SHP77 (cell line): ENCODE measurements at regions not wholly inside any gene's neighbourhood (a gene's known extent, or its start where the extent isn't known, plus 50 kb on each side); places are given as distances from the start of the nearest gene placed in this dataset.

Experiments used
- DNase-seq, 2 experiments: peaks; one replicate each; lab custom pipeline; 2025; lab: John Stamatoyannopoulos, UW

DNA sequence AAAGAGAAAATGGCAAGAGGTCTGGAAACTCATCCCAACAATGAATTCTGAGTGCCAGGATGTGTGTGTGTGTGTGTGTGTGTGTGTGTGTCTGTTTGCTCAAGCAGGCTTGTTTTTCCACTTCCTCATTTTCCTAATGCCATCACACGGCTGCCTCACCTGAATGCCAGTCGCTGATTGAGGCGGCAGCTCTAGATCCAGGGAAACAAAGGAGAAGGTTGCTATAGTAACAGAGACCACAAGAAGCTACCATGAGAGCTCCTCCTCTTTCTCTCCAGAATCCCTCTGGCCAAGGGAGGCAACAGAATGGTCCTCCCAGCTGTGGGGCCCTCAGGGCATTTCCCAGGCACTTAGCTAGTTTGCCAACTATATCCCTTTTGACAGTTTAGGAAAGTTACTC is 241.1 kb upstream of the TSHZ2 start:
- no peak for DNase-seq

DNA sequence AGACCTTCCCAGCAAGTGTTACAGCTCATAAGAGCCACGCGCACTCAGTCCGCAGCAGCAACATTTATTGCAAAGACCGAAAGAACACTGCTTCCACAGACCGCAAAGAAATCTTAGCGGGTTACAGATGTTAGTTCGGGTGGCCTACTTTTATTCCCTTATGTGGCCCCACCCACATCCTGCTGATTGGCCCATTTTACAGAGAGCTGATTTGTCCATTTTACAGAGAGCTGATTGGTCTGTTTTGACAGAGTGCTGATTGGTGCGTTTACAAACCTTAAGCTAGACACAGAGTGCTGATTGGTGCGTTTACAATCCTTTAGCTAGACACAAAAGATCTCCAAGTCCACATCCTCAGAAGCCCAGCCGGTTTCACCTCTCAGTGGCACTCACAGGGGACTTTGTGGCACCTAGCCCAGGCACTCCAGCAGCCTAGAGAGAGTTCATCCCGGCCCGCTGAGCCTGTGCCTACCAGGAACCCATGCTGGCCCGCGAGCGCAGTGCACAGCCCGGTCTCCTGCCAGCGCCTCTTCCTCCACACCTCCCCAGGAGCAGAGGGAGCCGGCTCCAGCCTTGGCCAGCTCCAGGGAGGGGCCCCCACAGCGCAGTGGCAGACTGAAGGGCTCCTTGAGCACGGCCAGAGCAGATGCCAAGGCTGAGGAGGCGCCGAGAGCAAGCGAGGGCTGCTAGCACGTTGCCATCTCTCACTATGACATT is 244.3 kb upstream of the TSHZ2 start:
- no peak for DNase-seq

DNA sequence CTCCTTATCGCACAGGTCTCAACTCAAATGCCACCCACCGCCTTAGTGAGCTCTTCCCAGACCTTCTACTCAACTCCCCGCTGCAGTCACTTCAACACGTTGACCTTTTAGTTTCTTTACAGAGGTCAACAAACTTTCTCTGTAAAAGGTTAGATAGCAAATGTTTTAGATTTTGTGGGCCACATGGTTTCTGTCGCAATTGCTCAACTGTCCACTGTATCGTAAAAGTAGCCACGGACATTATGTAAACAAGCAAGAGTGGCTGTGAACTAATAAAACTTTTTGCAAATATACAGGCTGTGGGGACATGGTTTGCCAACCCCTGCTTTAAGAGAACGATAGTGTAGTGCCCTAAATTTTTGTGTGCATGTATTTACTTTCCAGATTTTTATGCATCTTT is 247.6 kb upstream of the TSHZ2 start:
- no peak for DNase-seq

DNA sequence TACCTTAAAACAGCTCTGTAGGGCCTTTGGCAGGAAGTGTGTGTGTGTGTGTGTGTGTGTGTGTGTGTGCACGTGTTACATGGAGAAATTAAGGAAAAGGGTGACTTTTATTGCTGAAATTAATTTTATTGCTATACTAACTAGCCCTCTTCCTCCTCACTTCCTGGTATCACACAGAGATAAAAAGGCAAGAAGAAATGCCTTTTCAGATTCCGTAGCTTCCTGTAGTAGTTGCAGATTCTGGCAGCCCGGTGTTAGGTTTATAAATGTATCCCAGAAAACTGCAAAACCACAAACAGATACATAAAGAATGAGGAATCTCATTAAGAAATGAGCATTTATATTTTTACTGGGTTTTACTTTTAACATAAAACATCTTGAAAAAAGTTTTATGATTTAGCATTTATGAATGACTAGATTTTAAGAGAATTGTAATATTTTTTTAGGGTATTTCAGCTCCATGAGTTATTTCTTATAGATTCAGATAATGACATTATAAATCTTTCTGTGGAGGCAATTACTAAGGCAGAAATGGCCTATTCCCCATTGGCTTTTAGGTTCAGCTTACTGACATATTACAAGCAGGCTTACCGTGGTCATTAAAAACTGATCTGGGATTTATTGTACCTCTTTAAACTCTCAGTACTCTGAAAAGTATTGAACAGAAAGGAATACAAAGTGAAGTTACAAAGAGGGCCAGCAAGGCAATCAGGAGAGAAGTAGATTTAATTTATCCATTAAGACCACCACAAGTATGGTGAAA is 249.1 kb upstream of the TSHZ2 start:
- no peak for DNase-seq

DNA sequence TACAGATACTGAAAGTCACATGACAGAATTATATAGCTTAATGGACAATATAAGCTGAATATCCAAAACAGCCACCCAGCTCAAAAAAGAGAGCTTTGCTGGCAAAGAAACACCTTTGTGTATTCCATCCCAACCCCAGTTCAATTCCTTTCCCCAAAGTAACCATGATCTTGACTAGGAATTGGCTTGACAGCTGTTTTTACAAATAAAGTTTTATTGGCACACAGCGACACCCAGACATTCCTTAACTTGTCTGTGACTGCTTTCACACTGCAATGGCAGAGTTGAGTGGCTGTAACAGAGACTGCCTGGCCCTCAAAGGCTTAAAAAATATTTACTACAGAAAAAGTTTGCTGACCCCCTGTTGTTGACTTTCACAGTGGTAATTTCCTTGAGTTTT is 264.0 kb upstream of the TSHZ2 start:
- no peak for DNase-seq

DNA sequence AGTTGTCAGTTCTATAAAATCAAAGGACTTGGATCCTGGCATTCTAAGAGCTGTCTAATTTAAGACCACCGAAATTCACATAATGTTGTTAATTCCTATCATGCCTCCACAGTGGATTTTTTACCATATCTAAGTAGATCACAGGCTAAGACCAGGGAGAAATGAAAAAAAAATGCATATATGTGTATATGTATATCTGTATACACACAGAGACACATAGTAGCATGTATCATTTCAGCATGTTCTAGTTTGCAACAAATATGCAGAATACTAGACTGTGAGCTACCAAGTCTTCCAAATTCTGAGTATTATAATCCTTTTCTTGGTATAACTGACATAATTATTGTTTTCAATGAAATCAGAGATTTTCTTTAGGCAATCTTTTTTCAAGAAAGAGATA is 267.6 kb upstream of the TSHZ2 start:
- no peak for DNase-seq

DNA sequence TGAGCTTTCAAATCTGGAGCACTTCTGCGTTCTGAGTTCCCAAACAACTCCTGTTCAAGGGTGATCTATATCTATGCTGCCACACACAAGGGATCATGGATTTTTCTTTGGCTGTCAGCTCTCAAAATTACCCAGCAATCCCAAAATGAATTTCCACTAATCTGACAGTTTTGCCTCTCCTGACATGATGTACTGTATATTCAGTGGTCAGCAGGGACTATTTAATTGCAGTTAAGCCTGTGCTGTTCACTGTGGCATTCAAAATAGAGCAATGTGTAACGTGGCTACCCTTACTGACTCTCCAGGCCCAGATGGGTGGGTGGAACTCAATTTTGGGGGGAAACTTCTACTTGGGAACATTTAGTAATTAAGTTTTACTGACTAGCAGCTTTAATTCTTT is 283.8 kb upstream of the TSHZ2 start:
- DNase-seq = no peak

DNA sequence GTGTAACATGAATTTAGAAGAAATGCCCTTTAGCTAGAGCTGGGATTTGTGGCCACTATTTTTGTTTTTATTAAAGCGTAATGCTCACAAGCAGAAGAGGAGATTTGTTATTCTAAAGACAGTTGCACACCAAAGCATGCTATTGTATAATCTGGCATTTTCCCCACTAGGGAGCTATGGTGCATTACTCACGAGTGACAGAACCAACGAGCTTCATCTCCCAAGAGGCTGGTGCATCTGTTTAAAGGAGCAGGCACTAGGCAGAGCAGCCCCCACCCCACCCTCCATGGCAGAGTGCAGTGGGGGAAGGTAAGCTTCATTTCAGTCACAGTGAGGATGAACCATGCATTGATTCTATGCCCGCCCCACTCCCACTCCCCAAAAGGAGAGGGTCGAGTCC is 287.3 kb upstream of the TSHZ2 start:
- DNase-seq = no peak

DNA sequence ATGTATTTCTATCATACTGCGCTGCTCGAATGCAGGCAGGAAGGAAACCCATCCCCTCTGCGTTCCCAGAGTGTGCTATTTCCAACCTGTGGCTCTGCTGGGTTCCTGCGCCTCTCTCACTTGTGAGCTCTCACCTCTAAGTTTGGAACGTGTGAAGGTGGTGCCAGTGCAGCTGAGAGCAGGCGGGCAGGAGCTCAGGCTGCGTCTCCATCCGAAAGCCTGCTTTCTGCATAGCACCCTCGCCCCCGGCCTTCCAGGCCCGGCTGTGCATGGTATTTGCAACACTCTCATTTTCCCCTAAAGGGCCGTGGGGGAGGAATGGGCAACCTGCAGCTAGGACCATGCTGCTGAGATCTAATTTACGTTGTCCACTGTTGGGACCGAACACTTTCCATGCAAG is 288.0 kb upstream of the TSHZ2 start:
- DNase-seq = no peak

DNA sequence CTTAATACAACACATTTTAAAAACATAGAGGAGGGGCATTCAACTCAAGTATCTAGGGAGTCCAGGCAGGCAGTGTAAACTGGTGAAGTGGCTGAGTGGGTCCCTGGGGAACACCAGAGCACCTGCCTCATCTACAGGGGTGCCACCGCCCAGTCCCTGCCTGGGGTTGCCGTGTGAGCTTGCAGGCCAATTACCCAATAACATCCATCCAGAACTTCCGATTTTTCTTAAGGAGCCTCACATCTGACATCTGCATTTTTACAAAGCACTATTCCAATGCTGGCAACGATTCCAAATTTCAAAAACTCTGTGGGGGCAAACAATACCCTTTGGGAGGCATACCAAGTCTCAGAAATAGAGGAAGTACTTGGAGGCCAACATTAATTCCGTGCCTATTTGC is 288.4 kb upstream of the TSHZ2 start:
- no peak for DNase-seq

DNA sequence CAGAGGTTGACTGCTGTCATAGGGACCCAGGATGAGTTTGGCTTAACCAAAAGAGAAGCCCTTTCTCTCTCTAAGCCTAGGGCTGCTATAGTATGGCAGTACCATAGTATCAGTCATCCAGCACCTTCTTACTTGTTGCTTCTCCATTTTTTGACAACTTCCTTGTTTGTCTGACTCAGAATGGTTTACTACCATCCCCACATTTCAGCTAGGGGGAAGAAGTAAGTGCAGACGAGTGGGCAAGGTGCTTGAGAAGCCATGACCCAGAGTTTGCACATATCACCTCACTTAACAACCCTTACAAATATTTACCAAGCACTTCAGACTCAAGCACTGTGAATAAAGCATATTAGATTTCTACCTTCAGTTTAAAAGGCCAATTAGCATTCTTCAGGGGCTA is 289.9 kb upstream of the TSHZ2 start:
- DNase-seq = no peak

DNA sequence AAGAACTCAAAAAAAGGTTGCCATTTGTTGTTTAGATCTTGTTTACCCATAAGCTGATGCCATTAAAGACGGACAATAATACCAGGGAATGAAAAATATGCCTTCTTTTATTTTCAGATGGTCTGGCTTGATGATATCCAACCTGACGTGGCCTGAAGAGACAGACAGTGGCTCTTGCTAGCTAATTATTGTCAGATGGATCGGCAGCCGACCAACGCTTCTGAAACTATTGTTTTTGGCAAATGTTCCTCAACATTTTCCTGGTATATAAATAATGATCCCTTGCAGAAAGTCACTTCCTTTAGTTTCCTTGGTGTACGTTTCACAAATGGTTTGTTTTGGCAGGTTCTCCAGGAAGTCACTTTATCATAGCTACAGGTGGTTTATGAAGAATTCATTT is 290.9 kb upstream of the TSHZ2 start:
- no peak for DNase-seq

DNA sequence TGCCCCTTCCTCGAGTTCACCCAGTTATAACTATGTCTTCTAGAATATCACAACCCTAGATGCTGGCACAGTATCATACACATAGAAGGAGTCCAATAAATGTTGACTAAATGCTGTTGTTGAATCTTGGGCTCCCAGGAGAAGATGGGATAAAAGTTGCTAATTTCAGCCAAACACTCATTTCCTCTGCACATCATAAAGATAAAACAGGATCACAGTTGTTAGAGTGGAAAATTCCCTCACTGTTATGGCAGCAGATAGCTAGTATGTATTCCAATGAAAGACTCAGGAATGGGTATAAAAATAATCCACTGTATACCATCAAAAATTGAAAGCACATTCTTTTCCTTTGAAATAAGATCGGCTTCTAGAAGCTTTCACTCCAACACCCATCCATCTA is 294.9 kb upstream of the TSHZ2 start:
- no peak for DNase-seq

DNA sequence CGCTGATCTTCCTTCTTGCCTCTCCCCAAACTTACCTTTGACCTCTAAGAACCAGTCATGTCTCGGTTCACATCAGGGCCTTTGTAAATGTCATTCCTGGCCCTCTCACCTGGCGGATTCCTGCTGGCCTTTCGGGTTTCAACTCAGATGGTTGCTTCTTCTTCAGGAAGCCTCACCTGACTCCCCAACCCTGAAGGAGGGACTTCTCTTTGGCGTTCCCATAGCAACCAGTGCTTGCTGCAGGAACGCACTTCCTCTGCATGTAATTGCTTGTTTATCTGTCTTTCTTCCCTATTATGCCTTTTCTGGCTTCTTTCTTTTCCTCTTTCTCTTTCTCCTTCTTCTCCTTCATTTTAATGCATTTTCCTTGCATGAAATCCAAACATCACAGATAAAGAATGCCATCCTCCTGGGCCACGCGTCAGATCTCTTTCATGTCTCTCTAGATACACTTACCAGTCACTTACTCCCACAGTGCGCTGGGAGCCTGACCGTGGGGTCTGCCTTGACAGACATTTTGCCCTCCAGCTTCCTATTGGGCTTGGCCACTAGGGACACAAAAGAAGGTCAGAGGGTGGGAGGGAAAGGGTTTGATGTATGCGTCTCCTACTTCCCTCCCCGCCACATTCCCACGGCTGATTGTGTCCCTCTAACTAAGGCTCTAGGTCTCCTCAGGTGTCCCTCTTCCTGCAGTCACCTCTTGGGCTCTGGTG is 295.7 kb upstream of the TSHZ2 start:
- no peak for DNase-seq

DNA sequence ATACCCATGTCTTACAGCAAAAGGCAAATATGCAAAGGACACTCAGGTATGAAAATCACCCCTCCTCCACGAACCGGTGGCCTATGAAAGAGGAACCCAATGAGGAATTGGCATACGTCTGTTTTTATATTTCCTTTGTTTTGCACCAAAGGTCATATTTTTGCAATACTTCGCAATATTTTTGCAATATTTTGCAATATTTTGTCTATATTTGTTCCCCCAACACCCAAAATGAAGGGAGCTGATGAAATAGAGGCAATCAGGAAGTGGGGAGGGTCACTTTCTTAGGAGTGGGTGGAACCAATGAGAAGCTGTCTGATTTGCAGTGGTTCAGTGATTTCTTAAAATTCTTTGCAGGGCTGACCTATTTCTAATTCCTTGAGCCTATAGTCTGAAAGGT is 296.8 kb upstream of the TSHZ2 start:
- no peak for DNase-seq

DNA sequence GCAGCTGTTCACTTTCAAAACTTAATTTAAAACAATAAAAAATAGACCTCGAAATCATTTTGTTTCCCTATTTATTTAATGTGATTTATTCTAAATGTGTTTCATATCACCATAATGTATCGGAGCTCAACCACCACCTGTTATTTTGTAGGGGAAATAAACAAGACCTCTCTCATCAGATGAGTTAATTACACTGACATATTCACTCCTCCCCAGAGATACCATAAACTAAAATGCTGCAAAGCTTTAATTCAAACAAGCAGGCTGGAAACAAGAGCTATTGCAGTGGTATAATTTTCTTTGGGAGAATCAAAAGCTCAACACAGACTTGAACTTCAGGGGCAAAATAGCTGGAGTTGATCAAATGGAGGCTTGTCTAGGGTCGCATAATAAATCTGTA is 303.5 kb upstream of the TSHZ2 start:
- no peak for DNase-seq

DNA sequence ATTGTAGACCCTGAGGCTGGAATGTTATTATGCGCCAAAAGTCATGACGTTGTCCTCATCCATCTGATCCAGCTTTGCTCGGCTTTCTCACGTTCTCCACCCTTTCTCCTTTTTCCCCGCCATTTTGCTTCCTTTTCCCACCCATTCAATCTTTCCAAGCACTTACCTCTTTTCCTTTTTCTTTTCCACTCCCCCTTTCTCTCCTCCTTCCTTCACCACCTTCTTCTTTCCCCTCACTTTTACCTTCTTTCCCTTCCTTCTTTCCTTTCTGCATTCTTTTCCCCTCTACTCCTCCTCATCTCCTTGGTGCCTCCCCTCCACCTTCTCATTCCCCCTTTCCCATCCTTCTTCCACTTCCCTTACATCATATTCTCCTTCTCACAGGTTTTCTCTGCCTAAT is 304.8 kb upstream of the TSHZ2 start:
- DNase-seq = no peak

DNA sequence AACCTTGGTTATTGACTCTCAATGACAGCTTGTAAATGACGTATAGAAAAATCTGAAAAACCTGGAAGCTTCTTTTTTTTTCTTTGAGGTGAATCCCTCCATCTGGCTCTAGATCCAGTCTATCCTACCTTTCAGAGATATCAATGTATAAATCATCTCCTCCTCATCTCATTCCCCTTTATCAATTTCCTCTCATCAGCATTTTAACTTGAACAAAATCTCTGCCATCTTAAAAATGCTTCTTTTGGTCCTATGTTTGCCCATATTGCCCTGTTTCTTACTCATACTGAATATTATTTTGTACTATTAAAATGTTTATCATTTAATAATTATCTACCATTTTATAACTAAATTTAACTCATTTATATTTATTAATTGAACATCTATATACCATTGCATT is 306.7 kb upstream of the TSHZ2 start:
- no peak for DNase-seq

DNA sequence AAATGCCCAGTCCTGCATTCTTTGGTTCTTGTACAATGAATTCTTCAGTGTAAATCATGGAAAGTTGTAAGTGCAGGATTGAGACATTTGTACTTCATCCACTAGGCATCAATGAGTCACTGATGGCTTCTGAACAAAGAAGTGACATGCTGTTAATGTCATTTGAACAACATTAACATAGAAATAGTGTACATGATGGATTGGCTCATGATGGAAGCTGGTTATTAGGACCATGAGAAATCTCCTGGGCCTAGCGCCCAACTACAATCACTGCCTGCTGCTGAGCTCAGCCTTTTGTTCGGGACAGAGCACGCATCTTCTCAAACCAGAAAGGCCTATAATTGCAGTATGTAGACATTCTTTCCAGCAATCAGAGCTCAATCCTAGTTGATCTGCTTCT is 316.8 kb upstream of the TSHZ2 start:
- DNase-seq = no peak

DNA sequence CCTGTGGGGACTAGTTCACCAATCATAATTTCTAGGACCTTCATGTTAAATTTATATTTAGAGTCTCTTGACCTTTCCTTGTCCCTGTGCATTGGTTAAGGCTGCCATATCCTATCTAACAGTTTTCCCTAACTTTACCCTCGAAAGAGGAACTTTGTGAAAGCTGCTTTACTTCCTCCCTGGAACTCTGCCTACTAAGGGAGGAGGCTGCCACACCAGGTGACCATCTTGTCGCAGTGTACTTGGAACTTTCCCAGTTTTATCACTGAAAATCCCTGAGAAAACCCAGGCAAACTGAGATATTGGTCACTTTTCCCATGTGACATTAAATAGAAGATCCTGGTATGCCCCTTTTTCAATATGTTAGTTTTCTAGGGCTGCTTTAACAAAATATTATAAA is 317.6 kb upstream of the TSHZ2 start:
- DNase-seq = no peak

DNA sequence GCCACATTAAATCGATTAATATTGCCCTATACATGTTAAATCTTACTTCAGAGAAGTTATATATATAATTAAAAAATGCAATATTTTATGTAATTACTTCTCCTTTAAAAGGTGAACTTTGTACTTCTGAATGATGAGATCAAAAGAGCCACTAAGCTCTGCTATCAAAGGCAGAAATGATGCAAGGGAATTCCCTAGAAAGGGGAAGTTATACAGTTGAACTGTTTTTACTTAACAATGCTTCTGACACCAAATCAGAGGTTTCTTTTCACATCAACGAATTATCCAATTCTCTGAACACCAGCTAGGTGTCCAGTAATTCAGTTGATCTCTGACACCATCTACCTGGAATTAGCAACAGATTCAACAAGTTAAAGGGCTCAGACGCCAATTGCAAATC is 319.9 kb upstream of the TSHZ2 start:
- DNase-seq = no peak

DNA sequence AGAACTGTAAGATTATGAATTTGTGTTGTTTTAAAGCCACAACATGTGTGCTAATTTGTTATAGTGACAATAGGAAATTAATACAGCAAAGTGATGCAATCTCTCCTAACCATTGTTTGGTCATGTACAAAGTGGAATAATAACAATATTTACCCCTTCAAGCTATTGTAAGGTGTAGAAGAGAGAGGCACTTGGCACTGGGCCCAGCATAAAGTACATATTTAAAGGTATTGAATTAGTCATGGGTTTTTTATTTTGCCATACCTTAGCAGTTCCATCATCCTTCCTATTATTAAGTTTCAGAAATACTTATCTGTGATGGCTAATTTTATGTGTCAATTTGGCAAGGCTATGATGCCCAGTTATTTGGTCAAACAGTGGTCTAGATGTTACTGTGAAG is 322.4 kb upstream of the TSHZ2 start:
- no peak for DNase-seq

DNA sequence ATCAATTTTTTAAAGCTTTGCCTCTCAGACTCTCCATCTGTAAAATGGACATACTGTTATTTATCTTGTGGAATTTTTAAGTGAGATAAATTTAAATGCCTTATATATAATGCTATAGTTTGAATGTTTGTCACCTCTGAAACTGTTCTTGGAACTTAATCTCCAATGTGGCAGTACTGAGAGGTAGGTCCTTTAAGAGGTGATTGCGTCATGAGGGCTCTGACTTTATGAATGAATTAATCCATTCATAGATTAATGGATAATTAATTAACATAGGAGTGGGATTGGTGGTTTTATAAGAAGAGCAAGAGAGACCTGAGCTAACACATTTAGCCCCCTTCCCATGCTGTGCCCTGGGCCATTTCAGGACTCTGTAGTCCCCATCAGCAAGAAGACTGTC is 326.3 kb upstream of the TSHZ2 start:
- DNase-seq = no peak
